Lower lobe of right lung (tissue), 2 donors: ENCODE measurements at regions not wholly inside any gene's neighbourhood (a gene's known extent, or its start where the extent isn't known, plus 50 kb on each side); places are given as distances from the start of the nearest gene placed in this dataset.
A peak's percentile ranks its signal among the peaks of the same experiment; 100 is the strongest.

Source experiments
- ATAC-seq, 2 donors: fragments of 200-7000 bp; cut with Tn5 transposase; one replicate each; pipeline ENCODE4 v1.9.1; 2020 to 2022; ENCODE audit warnings: mild to moderate bottlenecking in 2 of 2, moderate library complexity in 2 of 2
- DNase-seq: peaks from one replicate; pipeline ENCODE4 v3.0.0-alpha.2; 2020
- H3K27ac ChIP-seq: fragments of 200-600 bp; one replicate; pipeline ENCODE4 v1.8.0; 2022
- H3K27me3 ChIP-seq: fragments of 200-600 bp; one replicate; pipeline ENCODE4 v1.8.0; 2022; ENCODE audit warnings: low read depth
- H3K36me3 ChIP-seq: fragments of 200-600 bp; one replicate; pipeline ENCODE4 v1.8.0; 2022; ENCODE audit warnings: mild to moderate bottlenecking
- H3K4me1 ChIP-seq: fragments of 200-600 bp; one replicate; pipeline ENCODE4 v1.8.0; 2022
- H3K4me3 ChIP-seq: fragments of 200-600 bp; one replicate; pipeline ENCODE4 v1.8.0; 2022; ENCODE audit warnings: mild to moderate bottlenecking
- H3K9me3 ChIP-seq: fragments of 200-600 bp; one replicate; pipeline ENCODE4 v1.8.0; 2022
- intact Hi-C: fragments of 100-400 bp; cut with DNase I; formaldehyde crosslinking; loops from one replicate; pipeline ENCODE4 v1.11.0; 2022
- TF ChIP-seq, protein P1 (sequence below): fragments of 200-600 bp; IDR thresholded peaks from one replicate; pipeline ENCODE4 v1.8.0; 2022; ENCODE audit warnings: antibody characterized with exemption, mild to moderate bottlenecking
- donor health status: DM: no; HTN: yes; CAD: no; lungs with severe emphysema.

- TF ChIP-seq, protein P1, sequence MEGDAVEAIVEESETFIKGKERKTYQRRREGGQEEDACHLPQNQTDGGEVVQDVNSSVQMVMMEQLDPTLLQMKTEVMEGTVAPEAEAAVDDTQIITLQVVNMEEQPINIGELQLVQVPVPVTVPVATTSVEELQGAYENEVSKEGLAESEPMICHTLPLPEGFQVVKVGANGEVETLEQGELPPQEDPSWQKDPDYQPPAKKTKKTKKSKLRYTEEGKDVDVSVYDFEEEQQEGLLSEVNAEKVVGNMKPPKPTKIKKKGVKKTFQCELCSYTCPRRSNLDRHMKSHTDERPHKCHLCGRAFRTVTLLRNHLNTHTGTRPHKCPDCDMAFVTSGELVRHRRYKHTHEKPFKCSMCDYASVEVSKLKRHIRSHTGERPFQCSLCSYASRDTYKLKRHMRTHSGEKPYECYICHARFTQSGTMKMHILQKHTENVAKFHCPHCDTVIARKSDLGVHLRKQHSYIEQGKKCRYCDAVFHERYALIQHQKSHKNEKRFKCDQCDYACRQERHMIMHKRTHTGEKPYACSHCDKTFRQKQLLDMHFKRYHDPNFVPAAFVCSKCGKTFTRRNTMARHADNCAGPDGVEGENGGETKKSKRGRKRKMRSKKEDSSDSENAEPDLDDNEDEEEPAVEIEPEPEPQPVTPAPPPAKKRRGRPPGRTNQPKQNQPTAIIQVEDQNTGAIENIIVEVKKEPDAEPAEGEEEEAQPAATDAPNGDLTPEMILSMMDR, result no peak
- intact Hi-C loops, result no loop called here
- ATAC-seq, result no peak
- H3K27ac ChIP-seq, result no peak overlapping the region
- no peaks in the 10 kb centered on the region for H3K9me3 ChIP-seq
- DNase-seq, result no peak
- H3K27me3 ChIP-seq, result no peaks in the 10 kb centered on the region
- H3K4me1 ChIP-seq, result peaks cover 4% of the 10 kb centered on the region
- no peak overlapping the region for H3K4me3 ChIP-seq
- H3K36me3 ChIP-seq, result no peaks in the 10 kb centered on the region
Observed at GRCh38 chr5:63230754-63231153, 652.1 kb downstream of the LRRC70 start.

DNA sequence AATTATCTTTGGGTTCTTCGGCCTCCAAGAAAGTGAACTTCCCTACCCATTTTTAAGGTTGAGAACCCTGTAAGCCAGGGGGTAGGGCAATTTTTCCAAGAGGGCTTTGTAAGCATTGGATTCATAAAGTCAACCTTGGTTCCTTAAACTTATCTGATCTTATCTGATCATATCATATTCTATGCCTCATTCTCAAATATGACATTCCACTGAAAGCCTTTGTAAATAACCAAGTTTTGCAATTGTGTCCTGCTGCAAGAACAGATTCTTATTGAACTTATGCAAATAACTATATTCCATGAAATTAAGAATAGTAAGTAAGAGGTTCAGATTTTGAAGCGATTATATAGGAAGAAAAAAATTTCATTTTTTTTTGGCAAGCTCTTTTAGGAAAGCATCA is 649.5 kb downstream of the LRRC70 start:
- no peak for DNase-seq
- H3K4me1 ChIP-seq, result no peaks in the 10 kb centered on the region
- intact Hi-C loops, result no loop called here
- no peak for ATAC-seq
- H3K36me3 ChIP-seq, result no peaks in the 10 kb centered on the region
- no peak overlapping the region for H3K4me3 ChIP-seq
- no peaks in the 10 kb centered on the region for H3K27me3 ChIP-seq
- TF ChIP-seq, protein P1, result no peak
- H3K9me3 ChIP-seq, result no peaks in the 10 kb centered on the region
- H3K27ac ChIP-seq, result no peak overlapping the region

- intact Hi-C loops, result no loop called here
- no peak for DNase-seq
- H3K4me1 ChIP-seq, result no peaks in the 10 kb centered on the region
- TF ChIP-seq, protein P1, result no peak
- ATAC-seq, result peak; percentile 74 to 87
- no peak overlapping the region for H3K4me3 ChIP-seq
- no peaks in the 10 kb centered on the region for H3K36me3 ChIP-seq
- no peak overlapping the region for H3K27ac ChIP-seq
- no peaks in the 10 kb centered on the region for H3K27me3 ChIP-seq
- H3K9me3 ChIP-seq, result no peaks in the 10 kb centered on the region
Observed at GRCh38 chr5:63220244-63220643, 641.6 kb downstream of the LRRC70 start.

DNA sequence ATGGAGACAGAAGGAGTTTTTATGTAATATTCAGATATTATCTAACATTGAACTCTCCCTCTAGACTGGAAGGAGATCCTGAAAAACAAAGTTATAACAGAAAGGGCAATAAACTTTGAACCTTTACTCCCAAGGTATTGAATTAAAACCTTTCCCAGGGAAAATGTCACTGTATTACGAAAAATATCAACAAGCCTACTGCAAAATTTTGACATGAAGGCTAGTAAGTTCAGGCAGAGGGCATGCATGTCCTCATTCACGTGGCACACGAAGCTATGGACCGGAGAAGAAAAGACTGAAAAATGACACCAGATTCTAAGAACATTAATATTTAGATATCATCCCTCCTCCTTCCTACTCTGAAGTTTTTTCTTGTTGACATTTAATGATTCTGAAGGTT is 638.8 kb downstream of the LRRC70 start:
- Histone ChIP-seq H3K36me3 (no peaks in the 10 kb centered on the region), H3K27me3 (no peaks in the 10 kb centered on the region), H3K4me3 (no peak overlapping the region), H3K9me3 (no peaks in the 10 kb centered on the region), H3K4me1 (no peaks in the 10 kb centered on the region), H3K27ac (no peak overlapping the region)
- intact Hi-C loops, result no loop called here
- DNase-seq (no peak), ATAC-seq (no peak)
- TF ChIP-seq, protein P1, result no peak

DNA sequence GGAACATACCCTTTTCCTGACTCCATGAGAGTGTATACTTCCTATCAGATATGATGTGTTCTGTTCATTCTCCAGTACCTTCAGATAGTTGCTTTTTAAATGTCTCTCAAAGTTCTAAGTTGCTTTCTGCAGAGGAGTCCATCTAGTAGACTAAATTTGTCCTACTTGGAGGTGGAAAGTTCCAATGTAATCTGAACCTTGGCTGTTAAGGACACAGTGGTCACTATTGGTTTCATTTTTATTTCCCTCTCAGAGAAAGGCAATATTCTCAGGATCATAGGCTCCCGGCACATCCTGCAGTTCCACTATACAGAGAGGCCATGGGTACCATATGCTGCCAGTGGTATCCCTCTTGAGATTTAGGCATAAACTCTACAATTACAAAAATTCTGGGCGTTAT is 634.6 kb downstream of the LRRC70 start:
- Histone ChIP-seq H3K9me3 (no peaks in the 10 kb centered on the region), H3K4me3 (no peak overlapping the region), H3K4me1 (no peaks in the 10 kb centered on the region), H3K27me3 (no peaks in the 10 kb centered on the region), H3K36me3 (no peaks in the 10 kb centered on the region), H3K27ac (no peak overlapping the region)
- DNase-seq (no peak), ATAC-seq (no peak)
- intact Hi-C loops, result no loop called here
- TF ChIP-seq, protein P1, result no peak
